Islet precursor cell (in vitro differentiated cells): ENCODE measurements at regions not wholly inside any gene's neighbourhood (a gene's known extent, or its start where the extent isn't known, plus 50 kb on each side); places are given as distances from the start of the nearest gene placed in this dataset.

Experiments
- DNase-seq: peaks from one replicate; pipeline ENCODE4 v3.0.0-alpha.2; 2018

DNA sequence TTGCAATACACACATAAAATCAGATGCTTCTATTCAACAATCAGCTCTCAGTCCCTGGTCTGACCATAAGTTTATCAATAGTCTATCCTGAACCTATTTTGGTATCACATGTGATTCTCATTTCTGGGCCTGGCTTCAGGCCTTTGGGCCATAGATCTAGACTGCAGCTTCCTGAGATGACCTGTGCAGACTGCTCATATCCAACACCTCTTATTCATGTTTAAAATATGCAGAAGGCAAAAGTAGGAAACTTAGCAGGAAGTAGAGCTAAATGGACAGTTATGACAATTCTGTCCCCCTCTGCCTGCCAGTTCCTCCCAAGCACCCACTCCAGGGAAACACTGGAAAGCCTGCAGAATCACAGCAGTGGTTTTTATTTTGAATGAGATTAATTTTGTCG lies 53.3 kb downstream of the C7orf25 start:
- DNase-seq: no peak

DNA sequence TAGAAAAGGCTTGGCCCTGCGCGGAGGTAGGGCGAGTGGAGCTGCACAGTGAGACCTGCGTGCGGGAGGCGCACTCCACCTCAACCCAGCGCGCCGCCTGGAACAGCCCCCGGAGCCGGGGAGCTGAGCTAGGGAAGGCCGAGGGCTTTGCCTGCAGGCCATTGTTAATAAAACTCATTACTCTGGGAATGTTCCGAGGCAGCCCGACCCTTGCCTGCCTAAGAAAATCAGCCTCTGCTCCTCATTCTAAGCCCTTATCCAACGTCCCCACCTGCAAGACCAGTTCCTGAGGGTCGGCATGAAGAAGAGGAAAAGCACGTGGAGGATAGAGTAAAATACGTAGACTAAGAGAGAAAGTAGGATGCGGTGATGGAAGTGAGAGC lies 55.3 kb downstream of the C7orf25 start:
- DNase-seq: no peak

DNA sequence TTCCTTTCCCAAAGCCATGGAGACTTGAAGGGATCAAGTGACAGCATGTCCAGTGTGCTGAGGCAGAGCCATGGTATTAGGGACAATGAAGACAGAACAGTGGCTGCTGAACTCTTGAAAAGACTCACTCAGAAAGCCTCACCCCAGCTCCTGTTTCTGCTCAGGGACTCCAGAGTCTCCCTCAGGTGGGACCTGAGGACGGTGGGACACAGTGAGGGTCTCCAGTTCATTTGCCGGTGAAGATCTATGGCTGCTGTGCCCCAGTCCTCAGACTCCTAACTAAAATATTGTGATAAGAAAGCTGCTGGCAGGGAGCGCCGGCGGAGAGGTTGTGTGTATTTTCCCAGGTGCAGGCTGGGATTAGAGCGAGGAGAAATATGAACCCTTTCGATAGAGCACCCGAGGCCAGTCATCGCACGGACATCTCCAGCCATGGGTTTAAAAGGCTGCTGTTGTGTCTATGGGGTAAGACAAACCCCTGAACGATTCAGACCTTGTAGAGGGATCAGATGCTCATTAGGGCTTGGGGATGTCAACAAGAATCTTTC lies 57.2 kb downstream of the C7orf25 start:
- DNase-seq: no peak

DNA sequence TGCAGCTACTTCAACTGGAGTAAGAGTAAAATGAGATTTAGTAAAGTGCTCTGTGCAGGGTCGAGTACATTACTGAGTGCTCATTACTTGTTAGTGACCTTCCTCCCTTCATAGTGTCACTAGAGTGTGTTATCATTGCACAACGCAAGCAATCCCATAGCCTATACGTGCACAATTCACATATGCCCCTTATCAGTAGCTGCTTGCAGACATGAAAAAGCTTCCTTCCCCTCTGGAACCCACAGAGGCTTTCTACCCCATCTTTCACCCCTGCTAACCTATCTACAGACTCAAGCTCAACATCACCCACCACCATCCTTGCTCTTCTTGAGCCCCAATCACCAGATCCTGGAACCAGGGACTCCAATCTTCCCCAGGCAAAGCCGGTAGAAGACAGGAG lies 59.3 kb downstream of the C7orf25 start:
- DNase-seq: no peak

- DNase-seq: peak; percentile 75
Measured at GRCh38 chr7:42843205-42843800, 68.6 kb downstream of the C7orf25 start.

DNA sequence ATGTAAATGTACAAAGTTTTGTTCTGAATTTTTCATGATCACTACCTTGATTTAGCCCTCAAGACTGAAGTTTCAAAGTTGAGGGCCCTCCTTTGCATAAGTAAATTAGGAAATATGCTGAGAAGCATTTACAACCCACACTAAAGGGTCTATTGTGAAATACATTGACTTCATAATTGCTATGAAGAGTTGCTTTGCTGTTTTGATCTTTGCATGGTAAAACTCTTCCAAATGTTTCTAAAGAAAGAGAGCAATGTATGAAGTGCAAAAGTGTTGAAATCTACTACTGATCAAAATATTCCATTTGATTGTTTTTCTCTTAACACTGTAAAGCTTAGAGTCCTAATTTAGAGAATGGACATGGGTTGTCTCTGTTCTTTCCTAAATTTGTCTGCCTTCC lies 77.2 kb downstream of the C7orf25 start:
- no peak for DNase-seq

GRCh38 chr7:42833411-42833810 lies 78.5 kb downstream of the C7orf25 start:
- no peak for DNase-seq

GRCh38 chr7:42832667-42833066 lies 79.2 kb downstream of the C7orf25 start:
- no peak for DNase-seq

GRCh38 chr7:42831718-42832522 lies 80.0 kb downstream of the C7orf25 start:
- DNase-seq: no peak

DNA sequence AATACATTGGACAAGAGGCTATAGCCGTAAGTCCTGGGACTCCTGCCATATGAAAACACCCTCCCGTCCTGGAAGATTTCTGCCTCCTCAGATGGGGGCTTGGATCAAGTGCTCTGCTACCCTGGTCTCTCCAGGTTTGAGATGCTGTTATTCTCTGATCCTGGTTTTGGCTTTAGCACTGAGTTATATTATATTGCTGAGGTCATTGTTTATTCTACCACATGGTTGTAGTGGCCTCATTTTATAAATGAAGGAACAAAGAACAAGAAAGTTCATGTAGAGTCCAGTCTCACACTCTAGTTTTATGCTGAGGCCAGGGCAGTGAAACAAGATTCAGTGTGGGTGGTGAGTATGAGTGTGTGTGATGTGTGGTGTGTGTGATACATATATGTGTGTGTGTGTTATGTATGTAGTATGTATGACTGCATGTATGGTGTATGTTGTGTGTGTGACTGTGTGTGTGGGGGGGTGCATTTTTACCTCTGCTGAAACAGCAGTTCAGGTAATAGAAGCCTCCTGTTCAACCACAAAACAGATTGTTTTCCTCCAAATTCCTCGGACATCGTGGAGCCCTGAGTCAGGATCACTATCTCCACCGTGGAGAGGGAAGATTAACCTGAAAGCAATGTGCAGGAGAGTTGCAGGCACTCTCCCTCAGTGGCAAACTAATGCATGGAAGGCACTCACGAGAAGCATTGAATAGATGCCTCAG lies 80.7 kb downstream of the C7orf25 start:
- DNase-seq: peak; percentile 63

GRCh38 chr7:42812779-42813178 lies 99.1 kb downstream of the C7orf25 start:
- no peak for DNase-seq

DNA sequence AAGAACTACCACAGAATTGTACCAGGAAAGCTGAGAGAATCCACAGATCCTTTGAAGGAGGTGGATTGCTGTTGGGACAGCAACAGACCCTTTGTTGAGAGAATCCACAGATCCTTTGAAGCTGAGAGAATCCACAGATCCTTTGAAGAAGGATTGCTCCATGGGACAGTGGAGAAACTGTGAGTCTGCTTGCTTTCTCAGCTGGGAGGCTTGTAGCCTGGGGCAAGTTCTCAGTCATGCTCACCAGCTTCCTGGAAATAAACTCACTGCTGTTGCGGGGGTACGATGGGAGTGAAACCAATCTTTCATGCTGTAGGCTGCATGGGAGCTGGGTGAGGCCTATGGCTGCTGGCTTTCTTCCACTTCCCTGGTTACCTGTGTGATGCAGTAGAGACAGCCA lies 106.3 kb downstream of the C7orf25 start:
- peak; percentile 77 for DNase-seq

- DNase-seq: no peak
Measured at GRCh38 chr7:42794673-42795072, 117.2 kb downstream of the C7orf25 start.

DNA sequence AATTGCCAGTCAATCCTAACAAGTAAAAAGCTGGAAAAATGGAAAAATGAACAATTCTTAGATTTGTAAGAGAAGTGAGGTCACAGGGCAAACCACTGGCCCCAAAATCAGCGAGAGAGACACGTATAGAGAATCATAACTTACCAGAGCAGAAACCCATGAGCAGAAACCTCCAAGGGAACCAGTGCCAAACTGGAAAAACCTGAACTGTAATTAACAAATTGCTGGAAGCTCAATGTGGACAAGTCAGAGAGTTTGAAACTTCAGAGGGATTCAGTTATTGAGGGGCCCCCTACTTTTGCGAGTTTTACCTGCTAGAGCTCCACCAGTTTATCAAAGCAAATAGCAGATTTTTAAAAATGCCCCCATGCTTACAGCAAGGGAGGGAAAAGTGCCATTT lies 119.0 kb downstream of the C7orf25 start:
- DNase-seq: no peak

DNA sequence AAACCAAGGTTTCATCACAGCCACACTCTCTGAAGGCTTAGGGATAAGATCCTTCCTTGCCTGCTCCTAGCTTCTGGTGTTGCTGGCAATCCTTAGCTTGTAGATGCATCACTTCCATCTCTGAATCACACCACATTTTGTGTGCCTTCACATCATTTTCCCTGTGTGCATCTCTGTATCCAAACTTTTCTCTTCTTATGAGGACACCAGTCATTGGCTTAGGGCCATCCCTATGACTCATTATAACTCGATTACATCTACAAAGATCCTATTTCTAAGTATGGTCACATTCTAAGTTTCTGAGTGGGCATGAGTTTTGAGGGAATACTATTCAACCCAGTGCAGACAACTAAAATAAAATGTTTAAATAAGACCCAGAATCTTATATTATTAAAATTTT lies 121.7 kb downstream of the C7orf25 start:
- DNase-seq: no peak

GRCh38 chr7:42774436-42774835 lies 137.4 kb downstream of the C7orf25 start:
- no peak for DNase-seq

DNA sequence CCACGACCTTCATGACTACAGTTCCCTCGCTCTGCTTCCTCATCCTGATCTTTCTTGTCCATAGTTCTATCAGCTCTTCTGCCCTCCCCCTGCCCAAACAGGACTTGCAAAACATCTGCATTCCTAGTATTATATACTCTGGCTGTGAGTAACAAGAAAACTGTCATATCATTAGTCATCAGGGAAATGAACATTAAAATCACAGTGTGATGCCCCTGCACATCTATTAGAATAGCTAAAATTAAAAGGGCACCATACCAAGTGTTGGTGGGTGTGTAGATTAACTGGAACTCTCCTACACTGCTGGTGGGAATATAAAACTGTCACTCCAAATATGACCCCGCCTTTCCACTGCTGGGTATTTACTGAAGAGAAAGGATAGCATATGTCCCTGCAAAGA lies 141.8 kb downstream of the C7orf25 start:
- DNase-seq: no peak

DNA sequence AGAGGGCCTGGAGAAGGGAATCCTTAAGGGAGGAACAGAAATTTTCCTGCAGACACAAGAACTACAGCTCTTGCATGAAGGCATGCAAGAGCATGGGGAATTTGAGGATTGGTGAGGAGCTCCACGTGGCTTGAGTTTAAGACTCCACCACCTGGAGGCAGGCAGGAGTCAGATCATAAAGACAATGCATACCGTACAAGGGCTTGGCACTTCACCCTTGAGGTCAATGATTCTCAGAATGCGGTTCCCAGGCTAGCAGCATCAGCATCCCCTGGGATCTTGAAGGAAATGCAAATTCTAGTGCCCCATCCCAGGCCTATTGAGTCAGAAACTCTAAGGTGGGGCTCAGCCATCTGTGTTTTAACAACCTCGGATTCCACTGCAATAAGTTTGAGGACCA lies 143.8 kb downstream of the C7orf25 start:
- DNase-seq: no peak

DNA sequence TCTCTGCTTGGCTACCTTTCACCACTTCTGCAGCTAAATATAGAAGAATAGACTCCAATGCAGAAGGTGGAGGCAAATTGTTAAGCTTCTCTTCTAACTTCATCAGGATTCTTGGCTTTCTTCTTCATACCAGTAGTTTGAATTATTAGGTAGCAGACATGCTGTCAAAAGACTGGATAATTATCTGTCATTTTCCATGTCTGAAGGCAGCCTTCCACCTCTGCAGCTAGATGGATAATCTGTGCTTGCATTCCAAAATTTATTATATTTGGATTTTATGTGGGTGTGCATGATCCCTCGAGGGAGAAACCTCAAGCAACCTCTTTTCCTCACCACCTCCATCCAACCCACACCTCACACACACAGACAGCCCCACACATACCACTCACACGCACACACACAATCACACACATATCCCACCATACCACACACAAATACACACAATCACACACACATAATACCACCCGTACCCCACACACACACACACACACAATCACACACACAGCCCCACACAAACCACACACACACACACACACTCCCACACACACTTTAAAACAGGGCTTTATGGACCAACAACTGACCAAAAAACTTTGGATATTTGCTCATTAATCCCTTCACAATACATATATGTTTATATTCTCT lies 145.0 kb downstream of the C7orf25 start:
- no peak for DNase-seq

- no peak for DNase-seq
Measured at GRCh38 chr7:42765931-42766330, 145.9 kb downstream of the C7orf25 start.

- DNase-seq: no peak
Measured at GRCh38 chr7:42763137-42763551, 148.7 kb downstream of the C7orf25 start.

GRCh38 chr7:42761486-42761885 lies 150.4 kb downstream of the C7orf25 start:
- DNase-seq: no peak

DNA sequence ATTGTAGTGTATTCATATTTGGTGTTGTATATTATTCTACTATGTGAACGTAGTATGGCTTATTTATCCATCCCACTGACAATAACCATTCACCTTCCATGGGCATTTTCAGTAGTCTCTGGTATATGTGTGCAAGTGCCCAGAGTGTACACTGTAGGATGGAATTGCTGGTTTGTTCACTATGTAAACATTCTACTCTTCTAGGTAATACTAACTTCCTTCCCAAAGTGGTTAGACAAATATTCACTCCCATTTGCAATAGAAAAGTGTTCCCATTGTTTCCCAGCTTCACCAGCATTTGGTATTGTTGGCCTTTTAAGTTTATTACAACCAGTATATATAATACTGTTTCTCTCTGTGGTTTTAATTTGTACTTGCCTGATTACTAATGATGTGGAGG lies 153.7 kb downstream of the C7orf25 start:
- DNase-seq: no peak
